ENCODE measurements at regions not wholly inside any gene's neighbourhood (a gene's known extent, or its start where the extent isn't known, plus 50 kb on each side); places are given as distances from the start of the nearest gene placed in this dataset.

DNA sequence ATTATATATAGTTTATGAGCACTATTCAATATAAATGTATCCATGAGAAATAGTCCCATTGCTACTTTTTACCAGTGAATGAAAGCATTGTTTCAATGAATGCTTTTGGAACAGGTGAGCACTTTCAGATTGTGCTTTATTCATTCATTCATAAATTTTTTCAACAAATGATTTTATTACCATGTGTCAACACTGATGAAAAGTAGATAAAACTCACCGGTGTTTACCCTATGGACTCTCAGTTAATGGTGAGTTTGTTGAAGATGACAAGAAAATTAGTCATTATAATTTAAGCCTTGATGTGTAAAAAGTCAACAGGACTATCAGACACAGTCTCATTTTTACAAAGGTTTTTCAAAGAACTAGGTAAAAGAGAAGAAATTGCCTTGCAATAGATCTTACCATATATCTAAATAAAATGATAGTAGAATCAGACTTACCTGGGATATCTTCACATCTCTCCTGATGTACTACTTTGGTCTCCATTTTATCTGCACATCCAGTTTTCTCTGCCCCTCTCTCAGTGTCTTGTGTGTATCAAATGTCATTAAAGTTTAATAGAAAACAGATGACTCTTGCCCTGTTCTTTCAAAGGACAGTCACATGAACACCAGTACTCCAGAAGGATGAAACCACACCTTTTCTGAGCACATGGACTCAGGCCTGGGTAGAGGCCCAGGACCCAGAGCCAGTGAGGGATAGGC, 325.3 kb upstream of the RND3 start:
- Mint-ChIP-seq H3K27me3 (ENCODE audit: low read depth) (no peaks in the 10 kb centered on the region), H3K9me3 (no peaks in the 10 kb centered on the region), H3K27ac (ENCODE audit: unreplicated experiment) (no peak overlapping the region), H3K4me1 (no peaks in the 10 kb centered on the region), H3K4me3 (no peak overlapping the region), H3K36me3 (ENCODE audit: low read depth) (no peaks in the 10 kb centered on the region)
- TF ChIP-seq, protein P1, sequence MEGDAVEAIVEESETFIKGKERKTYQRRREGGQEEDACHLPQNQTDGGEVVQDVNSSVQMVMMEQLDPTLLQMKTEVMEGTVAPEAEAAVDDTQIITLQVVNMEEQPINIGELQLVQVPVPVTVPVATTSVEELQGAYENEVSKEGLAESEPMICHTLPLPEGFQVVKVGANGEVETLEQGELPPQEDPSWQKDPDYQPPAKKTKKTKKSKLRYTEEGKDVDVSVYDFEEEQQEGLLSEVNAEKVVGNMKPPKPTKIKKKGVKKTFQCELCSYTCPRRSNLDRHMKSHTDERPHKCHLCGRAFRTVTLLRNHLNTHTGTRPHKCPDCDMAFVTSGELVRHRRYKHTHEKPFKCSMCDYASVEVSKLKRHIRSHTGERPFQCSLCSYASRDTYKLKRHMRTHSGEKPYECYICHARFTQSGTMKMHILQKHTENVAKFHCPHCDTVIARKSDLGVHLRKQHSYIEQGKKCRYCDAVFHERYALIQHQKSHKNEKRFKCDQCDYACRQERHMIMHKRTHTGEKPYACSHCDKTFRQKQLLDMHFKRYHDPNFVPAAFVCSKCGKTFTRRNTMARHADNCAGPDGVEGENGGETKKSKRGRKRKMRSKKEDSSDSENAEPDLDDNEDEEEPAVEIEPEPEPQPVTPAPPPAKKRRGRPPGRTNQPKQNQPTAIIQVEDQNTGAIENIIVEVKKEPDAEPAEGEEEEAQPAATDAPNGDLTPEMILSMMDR (conservative IDR thresholded peaks at IDR 0.05), result no peak
- no peak for DNase-seq (ENCODE audit: low read depth, low spot score)

DNA sequence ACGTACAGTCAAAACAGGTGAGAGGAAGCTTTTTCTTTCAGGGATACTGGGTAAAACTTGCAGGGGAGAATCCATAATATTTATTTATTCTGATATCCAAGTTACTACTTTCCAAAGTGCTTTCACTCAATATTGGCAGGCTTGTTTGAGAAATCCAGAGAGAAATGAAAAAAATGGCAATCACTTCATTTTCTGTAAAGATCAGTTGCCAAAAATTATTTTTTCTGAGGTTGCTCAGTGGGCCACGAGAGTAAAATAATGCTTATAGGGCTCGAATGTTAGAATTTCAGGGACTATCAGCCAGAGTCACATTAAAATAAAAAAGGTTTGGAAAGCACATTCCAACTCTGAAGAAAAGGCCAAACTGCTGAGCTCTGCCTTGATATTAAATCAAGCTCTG, 324.6 kb upstream of the RND3 start:
- TF ChIP-seq, protein P1 (conservative IDR thresholded peaks at IDR 0.05), result no peak
- Mint-ChIP-seq H3K4me3 (no peak overlapping the region), H3K36me3 (ENCODE audit: low read depth) (no peaks in the 10 kb centered on the region), H3K27me3 (ENCODE audit: low read depth) (no peaks in the 10 kb centered on the region), H3K27ac (ENCODE audit: unreplicated experiment) (no peak overlapping the region), H3K4me1 (no peaks in the 10 kb centered on the region), H3K9me3 (no peaks in the 10 kb centered on the region)
- no peak for DNase-seq (ENCODE audit: low read depth, low spot score)

DNA sequence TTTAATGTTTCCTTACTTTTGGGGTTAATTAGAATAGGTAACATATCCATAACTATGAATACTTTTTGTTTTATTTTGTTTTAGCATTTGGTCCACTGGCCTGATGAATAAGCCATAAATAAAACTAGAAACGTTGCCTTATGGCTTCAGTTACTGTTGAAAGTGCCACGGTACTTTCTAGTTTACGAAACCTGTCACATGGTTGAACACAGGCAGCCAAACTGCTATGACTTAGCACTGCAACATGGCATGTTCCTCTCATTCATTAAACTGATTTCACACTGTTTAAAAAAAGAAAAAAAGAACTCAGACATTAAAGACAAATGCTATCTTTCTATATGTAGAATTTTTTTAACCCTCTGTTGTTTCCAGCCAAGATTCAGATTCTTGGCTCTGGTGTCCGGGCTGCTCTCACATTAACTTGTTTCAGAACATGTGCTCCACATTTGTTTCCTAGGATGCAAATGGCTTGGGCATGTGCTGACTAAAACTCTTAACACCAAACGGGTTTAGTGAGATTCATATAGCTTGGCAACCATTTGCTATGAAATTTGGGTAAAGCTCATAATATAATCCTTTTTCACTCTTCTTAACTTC, 323.9 kb upstream of the RND3 start:
- TF ChIP-seq, protein P1 (conservative IDR thresholded peaks at IDR 0.05), result no peak

DNA sequence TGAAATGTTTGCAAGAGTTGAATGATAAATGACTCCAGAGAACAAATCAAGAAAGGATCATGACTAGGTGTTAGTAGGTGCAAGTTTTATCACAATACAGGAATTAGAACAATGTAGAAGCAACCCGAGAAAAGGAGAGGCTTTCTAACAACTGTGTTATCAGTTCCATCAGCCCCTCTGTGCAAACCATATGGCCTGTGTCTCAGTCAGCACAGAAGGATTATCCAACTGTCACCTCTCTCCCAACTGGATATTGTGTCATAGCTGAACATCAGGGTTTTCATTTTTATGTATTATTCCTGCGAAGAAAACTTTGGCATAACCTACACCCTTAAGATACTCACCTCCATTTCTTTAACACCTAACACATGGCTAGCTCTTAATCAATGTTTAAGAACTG, 321.6 kb upstream of the RND3 start:
- no peaks in the 10 kb centered on the region for H3K36me3 Mint-ChIP-seq (ENCODE audit: low read depth)
- peaks cover 4% of the 10 kb centered on the region for H3K9me3 Mint-ChIP-seq
- H3K4me3 Mint-ChIP-seq, result no peak overlapping the region
- H3K4me1 Mint-ChIP-seq, result no peaks in the 10 kb centered on the region
- TF ChIP-seq, protein P1 (conservative IDR thresholded peaks at IDR 0.05), result no peak
- H3K27me3 Mint-ChIP-seq (ENCODE audit: low read depth), result no peaks in the 10 kb centered on the region
- no peak for DNase-seq (ENCODE audit: low read depth, low spot score)
- H3K27ac Mint-ChIP-seq (ENCODE audit: unreplicated experiment), result no peak overlapping the region

More for the DNA sequence above, 323.9 kb upstream of the RND3 start:
- Mint-ChIP-seq H3K4me3 (no peak overlapping the region), H3K36me3 (ENCODE audit: low read depth) (no peaks in the 10 kb centered on the region), H3K4me1 (no peaks in the 10 kb centered on the region), H3K9me3 (no peaks in the 10 kb centered on the region), H3K27ac (ENCODE audit: unreplicated experiment) (no peak overlapping the region), H3K27me3 (ENCODE audit: low read depth) (no peaks in the 10 kb centered on the region)
- no peak for DNase-seq (ENCODE audit: low read depth, low spot score)

DNA sequence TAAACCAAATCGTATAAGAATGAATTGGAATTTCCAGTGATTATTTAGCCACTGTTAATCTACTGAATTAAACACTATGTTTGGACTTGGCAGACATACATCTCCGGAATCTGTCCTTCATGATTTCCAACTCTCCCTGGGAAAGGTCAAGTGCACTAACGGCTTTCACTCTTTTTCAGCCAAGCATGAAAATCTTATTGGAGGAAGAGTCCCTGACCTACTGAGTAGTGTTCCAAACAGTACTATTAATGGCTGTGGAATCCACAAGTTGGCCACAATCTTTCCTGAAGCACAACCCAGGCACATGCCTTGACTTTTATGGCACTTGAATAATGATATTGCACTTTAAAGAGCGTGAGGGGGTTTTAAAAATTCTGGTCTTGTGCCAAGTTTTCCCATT, 318.9 kb upstream of the RND3 start:
- H3K4me3 Mint-ChIP-seq, result no peak overlapping the region
- peaks cover 8% of the 10 kb centered on the region for H3K9me3 Mint-ChIP-seq
- H3K27me3 Mint-ChIP-seq (ENCODE audit: low read depth), result no peaks in the 10 kb centered on the region
- no peaks in the 10 kb centered on the region for H3K4me1 Mint-ChIP-seq
- H3K36me3 Mint-ChIP-seq (ENCODE audit: low read depth), result peaks cover 4% of the 10 kb centered on the region
- no peak for DNase-seq (ENCODE audit: low read depth, low spot score)
- no peak overlapping the region for H3K27ac Mint-ChIP-seq (ENCODE audit: unreplicated experiment)
- TF ChIP-seq, protein P1 (conservative IDR thresholded peaks at IDR 0.05), result no peak

All from neural crest cell (in vitro differentiated cells).